Activated gamma-delta T cell treated with anti-CD3 and anti-CD28 coated beads, Interleukin-2, amount 50 U/mL, for 16 hours (primary cell): ENCODE measurements at regions not wholly inside any gene's neighbourhood (a gene's known extent, or its start where the extent isn't known, plus 50 kb on each side); places are given as distances from the start of the nearest gene placed in this dataset.
"Not testable (repeated sequence)": the region's sequence is repeated elsewhere in the genome, so short reads cannot be mapped to it uniquely, and the experiment has no call there.

Experiments
- DNase-seq: peaks from one replicate; pipeline ENCODE4 v3.0.0-alpha.2; 2020; ENCODE audit warnings: low read depth

DNA sequence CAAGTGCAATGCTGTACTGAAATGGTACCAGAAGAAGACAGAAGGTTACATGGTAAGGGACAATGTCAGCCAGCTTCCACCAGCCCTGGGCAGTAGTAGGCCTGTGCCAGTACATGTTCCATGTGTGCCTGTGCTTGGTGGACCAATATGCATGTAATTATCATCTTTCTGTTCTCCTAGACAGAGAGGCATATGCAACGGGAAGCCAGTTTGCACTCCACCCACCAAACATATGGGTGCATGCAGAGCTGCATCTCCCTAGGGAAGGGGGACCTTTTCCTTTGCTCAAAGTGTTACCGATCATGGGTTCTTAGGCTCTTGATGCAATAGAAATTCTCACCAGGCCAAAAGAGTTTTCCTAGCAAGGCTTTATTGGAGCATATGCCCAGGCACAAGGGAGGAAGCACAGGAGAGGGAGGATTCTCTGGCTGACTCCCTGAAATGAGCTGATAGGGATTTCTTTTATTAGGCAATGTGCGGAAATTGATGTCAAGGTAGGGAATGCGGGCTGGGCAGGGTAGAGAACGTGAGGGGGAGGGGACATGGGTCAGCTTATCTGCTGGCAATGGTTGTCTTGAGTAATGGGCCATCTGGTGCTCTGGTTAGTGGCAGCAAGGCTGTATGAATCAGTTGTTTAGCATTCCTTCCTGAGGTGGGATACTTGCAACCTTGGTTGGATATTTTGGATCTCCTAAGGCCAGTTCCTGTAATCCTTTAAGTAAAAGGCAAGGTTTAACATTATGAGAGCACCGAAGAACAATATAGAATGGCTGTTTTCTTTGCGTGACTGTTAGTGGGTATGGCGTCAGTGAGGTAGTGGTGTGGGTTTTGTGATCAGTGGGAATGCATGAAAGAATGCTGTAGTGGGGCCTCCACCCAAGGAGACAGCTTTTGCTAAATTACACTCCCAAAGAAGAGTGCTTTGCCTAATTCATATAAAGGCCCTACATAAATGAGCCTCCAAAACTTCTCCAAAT lies 102.5 kb downstream of the CDRT15L2 start:
- not testable (repeated sequence) for DNase-seq

DNA sequence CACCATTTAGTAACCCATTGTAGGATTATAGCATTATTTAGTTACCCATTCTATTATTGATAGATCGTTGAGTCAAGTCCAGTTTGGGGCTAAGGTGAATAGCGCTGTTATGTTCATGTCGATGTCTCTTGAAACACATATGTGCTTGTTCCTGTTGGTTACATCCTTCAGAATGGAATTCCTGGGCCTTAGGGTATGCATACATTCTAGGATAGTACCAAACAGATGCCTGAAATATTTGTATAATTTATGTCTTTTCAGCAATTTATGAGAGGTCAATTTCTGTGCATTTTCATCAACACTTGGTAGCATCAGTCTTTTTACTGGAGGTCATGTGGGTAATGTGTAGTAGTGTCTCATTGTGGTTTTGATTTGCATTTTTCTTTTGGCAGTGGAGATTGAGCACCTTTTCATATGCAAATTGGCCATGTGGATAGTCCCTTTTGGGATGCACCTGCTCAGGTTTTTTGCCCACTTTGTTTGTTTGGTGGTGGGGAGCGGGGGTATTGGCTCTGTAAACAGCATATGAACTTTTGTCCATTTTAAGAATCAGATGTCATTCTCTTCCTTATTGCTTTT lies 104.2 kb downstream of the CDRT15L2 start:
- not testable (repeated sequence) for DNase-seq

DNA sequence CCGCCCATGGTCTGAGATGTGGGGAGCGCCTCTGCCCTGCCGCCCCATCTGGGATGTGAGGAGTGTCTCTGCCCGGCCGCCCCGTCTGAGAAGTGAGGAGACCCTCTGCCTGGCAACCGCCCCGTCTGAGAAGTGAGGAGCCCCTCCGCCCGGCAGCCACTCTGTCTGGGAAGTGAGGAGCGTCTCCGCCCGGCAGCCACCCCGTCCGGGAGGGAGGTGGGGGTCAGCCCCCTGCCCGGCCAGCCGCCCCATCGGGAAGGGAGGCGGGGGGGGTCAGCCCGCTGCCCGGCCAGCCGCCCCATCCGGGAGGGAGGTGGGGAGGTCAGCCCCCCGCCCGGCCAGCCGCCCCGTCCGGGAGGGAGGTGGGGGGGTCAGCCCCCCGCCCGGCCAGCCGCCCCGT lies 105.5 kb downstream of the CDRT15L2 start:
- not testable (repeated sequence) for DNase-seq

DNA sequence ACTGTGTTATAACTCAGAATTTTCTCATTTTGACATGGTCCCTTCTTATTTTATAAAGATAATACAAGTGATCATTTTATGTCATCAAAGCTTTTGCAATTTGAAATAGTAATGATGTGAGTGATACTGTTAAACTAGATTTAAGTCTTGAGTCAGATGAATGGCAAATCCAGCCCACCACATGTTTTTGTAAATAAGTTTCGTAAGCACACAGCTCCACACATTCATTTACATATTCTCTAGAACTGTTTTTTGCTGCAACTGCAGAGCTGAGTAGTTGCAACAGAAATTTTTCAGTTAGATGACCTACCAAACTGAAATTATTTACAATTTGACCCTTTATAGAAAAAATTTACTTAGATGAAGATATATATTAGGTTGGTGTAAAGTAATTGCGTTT lies 108.1 kb downstream of the CDRT15L2 start:
- DNase-seq, result not testable (repeated sequence)

GRCh38 chr17:20689170-20689749 lies 109.7 kb downstream of the CDRT15L2 start:
- DNase-seq, result not testable (repeated sequence)

DNA sequence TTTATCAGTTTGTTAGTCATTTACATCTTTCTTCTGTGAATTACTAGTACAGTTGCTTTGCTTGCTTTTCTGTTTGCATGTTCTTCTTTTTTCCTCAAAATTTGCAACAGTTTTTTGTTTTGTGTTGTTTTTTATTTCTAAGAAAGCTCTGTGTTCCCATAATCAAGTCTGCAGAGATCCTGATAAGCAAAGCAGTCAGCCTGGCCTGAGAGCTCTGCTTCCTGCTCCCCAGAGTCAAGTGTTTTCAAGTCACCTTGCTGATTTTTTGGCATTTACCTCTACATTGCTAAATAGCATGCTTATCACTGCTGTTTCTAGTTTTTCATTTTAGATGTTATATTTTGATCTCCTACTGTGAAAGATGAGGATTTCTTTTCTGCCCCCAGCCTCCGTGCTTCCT lies 113.2 kb downstream of the CDRT15L2 start:
- DNase-seq, result not testable (repeated sequence)

DNA sequence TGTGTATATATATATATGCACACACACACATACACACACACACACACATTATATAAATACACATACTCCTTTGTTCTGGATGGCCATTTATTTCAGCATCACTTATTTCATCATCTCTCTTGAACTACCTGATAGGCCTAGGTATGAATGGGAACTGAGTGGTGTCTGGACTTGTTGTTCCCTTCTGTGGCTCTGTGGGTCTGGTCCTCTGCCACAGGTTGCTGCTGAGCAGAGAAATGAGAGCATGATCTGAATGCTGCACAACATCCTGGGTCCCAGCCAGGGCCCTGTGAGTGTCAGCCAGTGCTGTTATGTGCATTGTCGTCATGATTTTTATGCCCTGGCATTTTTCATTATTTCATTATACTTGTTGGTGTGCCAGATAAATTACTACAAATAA lies 116.3 kb downstream of the CDRT15L2 start:
- not testable (repeated sequence) for DNase-seq

GRCh38 chr17:20698463-20699206 lies 119.1 kb downstream of the CDRT15L2 start:
- not testable (repeated sequence) for DNase-seq

GRCh38 chr17:20700528-20700927 lies 121.0 kb downstream of the CDRT15L2 start:
- not testable (repeated sequence) for DNase-seq

DNA sequence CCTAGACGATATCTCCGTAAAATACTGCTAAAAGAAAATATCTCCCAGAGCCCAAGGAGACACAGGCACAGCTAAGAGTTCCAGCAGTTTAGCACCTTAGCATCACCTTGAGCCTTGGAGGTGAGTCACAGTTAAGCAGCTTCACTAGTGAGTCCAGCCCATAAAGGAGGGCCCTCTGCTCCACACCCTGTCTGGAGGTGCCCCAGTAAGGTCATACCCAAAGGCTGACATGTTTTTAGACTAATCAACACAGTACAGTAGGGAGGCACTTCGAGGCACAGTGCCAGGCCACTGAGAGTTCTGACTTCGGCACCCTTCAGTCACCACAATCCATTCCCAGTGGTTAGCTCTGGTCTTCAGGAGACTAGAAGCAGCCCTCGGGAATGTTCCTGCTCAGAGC lies 121.8 kb downstream of the CDRT15L2 start:
- not testable (repeated sequence) for DNase-seq

- DNase-seq, result no peak
These were observed 123.2 kb downstream of the CDRT15L2 start for GRCh38 chr17:20702692-20703091.

DNA sequence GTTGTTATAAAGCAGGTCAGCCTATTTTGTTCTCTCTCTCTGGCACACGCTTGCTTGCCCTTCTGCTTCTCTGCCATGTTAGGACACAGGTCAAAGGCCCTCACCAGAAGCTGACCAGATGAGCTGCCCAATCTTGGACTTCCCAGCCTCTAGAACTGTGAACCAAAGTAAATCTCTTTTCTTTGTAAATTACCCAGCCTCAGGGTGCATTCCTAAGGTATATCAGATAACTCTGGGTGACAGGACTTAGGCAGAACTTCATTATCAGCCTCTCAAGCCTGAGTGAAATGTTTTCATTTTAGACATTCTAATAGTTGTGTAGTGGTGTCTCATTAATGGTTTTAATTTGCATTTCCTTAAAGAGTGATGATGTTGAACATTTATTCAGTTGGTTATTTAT lies 124.3 kb downstream of the CDRT15L2 start:
- DNase-seq, result no peak

- not testable (repeated sequence) for DNase-seq
These were observed 125.7 kb downstream of the CDRT15L2 start for GRCh38 chr17:20705186-20705585.

DNA sequence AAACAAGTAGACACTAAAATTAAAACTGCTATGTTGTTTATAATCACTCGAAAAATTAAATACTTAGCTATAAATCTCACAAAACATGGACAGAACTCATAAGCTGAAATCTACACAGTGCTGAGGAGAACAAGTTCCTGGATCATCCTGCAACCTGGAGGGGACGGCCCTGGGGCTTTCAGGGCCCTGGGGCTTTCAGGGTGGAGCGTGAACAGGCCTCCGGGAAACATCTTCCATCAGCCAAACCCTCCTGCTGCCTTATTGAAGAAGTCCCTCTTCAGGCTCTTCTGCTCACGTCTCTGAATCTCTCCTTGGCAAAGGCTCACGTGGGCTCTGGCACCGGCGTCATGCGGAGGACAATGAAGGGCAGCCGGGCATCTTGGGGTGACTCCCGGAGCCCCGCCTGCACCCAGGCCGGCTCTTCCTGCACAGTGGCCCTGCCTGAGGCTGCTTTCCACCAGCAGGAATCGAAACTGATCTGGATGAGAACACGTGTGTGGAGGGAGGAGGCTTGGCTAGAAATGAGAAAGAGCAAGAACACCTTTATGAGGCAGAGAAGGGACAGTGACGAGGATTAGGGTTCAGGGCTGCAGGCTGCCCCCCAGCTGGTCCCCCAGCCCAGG lies 127.3 kb downstream of the CDRT15L2 start:
- no peak for DNase-seq

DNA sequence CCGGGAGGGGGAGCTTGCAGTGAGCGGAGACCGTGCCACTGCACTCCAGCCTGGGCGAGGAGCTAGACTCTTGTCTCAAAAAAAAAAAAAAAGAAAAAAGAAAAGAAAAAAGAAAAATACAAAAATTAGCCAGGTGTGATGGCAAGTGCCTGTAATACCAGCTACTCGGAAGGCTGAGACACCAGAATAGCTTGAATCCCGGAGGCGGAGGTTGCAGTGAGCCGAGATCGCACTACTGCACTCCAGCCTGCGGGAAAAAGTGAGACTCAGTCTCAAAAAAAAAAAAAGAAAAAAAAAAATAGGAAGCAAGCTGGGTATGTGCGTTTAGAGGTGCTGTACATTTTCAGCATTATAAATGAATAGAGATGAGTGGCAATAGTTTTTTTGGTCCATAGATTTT lies 129.3 kb downstream of the CDRT15L2 start:
- not testable (repeated sequence) for DNase-seq

DNA sequence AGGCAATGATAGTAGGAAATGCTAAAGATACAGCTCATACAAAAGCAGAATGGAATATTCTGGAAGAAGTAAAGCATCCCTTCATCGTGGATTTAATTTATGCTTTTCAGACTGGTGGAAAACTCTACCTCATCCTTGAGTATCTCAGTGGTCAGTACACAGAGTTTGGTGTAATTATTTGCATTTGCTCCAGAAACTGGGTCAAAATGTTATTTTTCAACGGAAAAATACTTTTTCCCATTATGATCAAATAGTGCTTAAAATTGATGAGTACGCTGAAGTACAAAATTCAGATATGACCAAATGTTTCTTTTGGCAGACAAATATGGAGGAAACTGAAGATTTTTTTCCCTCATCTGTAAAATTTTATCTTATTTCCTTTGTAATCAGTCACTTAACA lies 137.0 kb downstream of the CDRT15L2 start:
- DNase-seq, result not testable (repeated sequence)

DNA sequence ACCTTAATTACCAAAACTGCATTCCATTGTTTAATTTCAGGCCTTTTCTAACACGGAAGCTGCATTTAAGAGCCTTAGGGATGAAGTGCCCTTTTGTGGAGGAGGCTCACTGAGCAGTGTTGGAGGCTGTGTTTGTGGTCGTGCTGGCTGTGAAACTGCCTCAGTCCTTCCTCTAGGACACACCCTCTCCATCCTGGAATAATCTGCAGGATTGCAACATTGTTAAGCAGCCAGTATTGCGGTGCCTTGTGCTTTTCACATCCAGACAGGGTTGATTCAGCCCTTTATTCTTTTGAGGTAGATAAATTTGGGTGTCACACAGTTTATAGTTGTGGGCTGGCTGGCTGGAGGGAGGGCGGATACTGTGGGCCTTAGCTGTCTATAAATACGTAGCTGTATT lies 141.6 kb downstream of the CDRT15L2 start:
- DNase-seq, result no peak

- not testable (repeated sequence) for DNase-seq
These were observed 144.9 kb downstream of the CDRT15L2 start for GRCh38 chr17:20724391-20724790.

DNA sequence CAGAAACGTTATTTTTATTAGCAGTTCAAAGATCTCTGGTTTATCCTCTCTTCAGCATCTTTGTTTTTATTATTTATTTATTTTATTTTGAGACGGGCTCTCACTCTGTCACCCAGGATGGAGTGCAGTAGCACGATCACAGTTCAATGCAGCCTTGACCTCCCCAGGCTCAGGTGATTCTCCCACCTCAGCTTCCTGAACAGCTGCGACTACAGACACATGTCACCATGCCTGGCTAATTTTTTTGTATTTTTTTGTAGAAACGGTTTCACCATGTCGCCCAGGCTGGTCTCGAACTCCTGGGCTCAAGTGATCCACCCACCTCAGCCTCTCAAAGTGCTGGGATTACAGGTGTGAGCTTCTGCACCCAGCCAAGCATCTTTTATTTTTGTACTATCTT lies 147.7 kb downstream of the CDRT15L2 start:
- DNase-seq, result not testable (repeated sequence)

DNA sequence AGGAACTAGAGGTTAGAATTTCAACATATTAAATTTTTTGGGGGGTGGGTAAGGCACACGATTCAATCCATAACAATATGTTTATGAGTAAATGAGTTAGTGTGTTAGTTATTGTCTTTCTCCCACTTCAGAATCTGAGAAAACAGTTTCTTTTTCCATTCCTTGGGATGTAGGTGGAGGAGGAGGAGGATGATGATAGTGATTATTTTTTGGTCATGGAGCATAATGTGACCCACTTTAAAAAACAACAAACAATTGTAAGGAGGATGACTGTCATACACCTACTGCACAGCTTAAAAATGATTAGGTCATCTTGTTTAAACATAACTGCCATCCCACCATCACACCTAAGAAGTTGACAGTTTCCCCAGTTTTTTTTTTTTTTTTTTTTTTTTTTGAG lies 148.7 kb downstream of the CDRT15L2 start:
- no peak for DNase-seq

DNA sequence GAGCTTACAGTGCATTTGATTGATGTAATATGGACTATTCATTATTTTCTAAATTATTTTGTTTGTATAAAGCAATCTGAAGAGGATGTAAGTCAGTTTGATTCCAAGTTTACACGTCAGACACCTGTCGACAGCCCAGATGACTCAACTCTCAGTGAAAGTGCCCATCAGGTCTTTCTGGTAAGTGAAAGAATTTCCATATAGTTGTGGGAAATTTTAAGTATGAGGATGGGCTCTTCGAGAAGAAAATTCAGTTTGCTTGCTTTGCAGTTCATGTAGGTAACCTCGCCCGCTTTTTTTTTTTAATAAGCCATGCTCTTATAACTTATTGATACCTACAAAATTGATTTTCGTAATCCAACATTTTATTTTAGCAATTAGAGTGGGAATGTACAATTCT lies 151.6 kb downstream of the CDRT15L2 start:
- not testable (repeated sequence) for DNase-seq

GRCh38 chr17:20733923-20734322 lies 154.4 kb downstream of the CDRT15L2 start:
- DNase-seq, result no peak
